HG02678 (cell line): ENCODE measurements at regions not wholly inside any gene's neighbourhood (a gene's known extent, or its start where the extent isn't known, plus 50 kb on each side); places are given as distances from the start of the nearest gene placed in this dataset.

Experiments
- ATAC-seq: cut with Tn5 transposase; IDR thresholded peaks from one replicate; pipeline ENCODE4 v1.9.1; 2021; ENCODE audit warnings: mild to moderate bottlenecking, moderate library complexity; ENCODE audit not compliant: unreplicated experiment

DNA sequence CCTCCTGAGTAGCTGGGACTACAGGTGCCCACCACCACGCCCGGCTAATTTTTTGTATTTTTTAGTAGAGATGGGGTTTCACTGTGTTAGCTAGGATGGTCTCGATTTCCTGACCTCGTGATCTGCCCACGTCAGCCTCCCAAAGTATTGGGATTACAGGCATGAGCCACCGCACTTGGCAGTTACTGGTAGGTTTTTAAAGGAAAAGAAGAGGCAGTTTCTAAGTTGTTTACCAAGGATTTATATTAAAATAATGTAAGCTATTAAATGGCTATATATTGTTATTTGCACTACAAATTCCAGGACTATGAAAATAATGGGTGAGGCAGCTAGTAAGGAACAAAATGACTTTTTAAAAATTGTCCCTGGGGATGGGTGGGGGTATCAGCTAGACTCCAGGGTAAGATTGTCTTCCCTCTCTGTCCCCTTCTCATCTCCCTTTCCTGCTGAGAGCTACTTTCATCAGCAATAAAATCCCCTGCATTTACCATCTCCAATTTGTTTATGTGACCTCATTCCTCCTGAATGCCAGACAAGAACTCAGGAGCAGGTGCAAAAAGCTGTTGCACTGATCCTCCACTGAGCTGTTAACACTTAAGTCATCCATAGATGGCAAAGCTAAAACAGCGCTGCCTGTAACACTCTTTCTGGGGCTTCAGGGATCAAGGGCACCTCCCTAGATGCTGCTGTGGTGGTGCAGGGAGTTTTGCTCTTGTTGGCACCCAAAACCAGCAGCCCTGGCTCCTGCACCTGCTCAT lies 165.2 kb downstream of the ZPLD1 start:
- ATAC-seq: no peak

DNA sequence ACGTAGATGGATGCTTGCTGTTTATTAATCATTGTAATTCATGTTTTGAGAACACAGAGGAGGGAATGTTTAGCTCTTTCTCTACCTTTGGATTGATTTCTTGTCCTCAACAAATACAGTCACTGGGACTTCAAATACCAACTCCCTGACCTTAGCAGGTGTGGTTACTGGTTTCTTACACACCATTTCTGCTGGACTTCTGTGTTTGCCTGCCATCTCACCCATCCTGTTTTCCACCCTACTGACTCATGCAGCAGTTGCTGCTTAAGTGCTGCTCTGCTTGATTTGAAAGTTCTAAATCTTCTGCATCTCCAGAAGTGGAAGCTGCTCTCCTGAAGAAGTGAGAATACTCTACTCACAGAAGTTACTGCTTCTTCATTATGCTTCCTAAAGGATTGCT lies 170.3 kb downstream of the ZPLD1 start:
- ATAC-seq: no peak

DNA sequence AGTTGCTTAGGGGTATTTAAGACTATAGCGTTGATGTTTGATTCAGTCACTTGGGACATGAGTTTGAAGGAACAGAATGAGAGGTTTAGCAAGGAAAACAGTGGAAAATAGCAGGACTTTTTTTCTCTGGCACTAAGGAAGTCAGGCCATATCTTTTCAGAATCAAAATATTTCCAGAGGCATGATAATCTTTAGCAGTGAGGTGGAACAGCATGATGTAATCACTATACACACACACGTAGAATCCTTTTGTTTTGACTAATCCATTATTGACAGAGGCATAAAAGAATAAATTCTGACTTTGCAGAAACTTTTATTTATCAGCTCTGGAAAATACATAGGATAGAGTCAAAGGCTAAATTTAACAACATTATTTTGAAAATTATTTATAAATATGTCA lies 174.1 kb downstream of the ZPLD1 start:
- ATAC-seq: no peak

DNA sequence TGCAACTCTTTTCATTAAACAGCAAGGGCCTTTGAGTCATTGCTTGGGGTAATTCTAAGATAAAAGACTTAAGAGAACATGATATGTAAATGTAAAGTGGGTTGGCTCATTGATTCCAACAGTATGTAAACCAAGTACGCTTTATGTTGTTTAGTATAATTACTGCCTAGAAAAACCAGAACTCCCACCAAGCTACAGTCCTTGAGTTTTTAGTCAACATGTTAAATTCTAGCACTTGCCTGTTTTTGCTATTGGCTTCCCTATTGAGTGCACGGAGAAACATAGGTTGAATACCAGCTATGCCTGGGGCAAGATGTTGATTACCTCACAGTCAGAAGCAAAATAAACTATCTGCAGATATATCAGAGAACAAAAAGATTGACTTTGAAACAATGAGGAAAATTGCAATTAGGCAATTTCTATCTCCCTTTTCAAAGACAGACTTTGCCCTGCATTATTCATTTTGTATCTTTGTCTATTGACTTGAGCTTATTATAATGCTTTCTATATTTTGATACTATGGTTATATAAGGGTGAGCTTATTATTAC lies 179.3 kb downstream of the ZPLD1 start:
- ATAC-seq: no peak

DNA sequence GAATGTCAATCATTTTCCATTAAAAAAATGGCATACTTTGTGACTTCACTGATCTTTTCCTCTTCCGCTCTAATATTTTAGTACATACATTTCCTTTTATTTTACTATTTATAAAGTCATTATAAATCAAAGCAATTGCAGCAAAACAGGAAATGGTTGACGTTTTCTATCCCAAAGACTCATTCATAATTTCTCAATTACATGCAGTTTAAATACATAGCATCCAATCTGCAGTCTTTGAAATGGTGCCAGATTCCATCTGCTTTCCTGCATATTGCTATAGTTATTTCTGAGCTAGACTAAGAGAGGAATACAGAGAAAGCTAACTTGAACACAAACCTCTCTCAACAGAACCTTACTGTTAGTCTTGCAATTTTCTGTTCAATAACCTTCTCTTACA lies 179.8 kb downstream of the ZPLD1 start:
- no peak for ATAC-seq

GRCh38 chr3:102617381-102617780 lies 182.6 kb downstream of the ZPLD1 start:
- no peak for ATAC-seq

- ATAC-seq: no peak
These were observed 184.5 kb downstream of the ZPLD1 start for GRCh38 chr3:102619361-102619760.

- ATAC-seq: no peak
These were observed 195.1 kb downstream of the ZPLD1 start for GRCh38 chr3:102629943-102630342.

DNA sequence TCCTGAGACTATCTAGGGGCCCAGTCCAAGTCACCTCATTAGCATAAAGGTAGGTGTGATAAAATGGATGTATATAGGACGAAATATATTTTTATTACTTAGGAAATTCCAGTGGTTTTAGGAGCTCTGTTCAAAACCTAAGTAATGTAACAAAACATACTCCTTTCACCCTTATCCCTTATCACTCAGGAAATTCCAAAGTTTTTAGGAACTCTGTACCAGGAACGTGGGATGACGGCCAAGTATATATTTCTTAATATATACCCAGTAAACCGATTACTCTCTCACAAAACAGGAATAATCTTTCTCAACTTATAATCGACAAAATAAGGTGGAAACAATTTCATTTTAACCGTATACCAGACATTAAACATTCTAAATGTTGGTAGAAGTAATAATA lies 195.7 kb downstream of the ZPLD1 start:
- no peak for ATAC-seq

DNA sequence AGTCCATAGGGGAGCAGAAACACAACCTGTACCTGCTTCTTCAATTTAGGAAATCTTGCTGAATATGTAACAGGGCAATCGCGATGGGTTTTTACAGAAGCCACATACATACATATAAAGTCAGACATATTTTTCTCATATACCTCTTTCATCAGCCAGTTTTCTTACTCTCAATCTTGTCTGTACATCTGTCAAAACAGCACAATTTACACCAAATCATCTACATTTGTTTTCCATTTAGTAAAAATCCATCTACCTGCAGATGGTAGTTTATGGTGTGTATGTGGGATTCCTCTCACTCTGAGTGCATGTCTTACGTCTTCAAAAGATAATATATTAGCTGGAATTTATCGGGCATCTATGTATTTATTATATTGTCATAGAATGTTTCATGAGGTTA lies 208.7 kb downstream of the ZPLD1 start:
- no peak for ATAC-seq

DNA sequence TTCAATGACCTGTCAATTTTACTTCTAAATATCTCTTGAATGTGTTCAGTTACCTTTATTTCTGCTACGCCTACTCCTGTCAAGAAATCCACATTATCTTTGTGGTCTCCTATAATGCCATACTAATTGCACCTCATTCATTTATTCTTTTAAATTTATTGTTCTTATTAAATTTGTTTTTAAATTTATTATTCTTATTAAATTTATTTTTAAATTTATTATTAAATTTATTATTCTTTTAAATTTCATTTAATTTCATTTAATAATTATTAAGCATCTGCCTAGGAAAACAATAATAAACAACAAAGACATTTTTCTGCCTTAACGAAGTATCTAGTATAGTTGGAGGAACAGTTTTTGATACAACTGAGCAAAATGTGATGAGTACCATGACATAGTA lies 211.7 kb downstream of the ZPLD1 start:
- no peak for ATAC-seq

DNA sequence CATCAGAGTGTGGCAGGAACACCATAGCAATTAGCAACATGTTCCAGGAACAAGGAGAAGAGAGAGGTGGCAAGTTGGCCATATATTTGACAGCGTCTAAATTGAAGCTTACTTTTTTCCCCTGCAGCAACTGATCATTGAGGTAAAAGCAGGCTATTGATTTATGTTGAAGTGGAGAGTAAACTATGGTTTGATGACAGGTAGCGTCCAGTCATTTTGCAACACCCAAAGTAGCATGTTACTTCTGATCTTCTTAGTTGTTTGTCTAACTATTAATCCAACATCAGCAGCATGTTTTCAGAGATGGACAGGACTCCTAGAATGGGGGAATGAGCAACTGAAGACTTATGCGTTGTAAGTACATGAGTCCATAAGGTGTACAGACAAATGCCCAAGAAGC lies 225.8 kb downstream of the ZPLD1 start:
- ATAC-seq: no peak

DNA sequence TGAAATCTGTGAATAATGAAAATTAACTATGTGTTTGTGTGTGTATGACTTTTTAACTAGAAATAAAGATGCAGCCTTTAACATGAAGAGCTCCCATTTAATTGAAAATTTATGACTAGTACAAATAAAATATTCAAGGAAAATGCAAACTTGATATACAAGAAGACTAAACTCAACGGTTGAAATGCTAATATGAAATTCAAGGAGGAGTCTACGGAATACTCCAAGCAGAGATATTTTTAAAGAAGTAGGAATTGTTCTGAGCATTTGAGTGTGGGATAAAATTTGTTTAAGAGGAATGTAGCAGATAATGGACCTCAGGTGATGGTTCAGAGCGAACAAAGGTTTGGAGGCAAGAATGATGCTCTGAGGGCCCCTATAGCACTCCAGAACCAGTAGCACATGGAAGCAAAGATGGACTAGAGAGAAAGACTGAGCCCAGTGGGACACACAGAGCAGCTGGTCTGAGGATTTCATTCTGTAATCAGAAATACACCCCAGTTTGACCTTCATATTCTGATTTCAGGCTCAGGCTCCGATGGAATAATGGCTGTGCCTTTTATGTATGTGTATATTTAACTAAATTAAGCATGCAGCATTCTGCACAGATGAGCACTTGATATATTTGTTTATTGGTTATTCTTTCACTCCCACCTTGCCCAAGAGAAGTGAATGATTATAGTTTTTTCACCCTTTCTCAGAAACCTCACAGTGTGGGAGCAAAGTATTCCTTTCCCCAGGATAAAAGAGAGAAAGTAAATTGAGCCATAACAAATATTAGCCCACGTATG lies 227.1 kb downstream of the ZPLD1 start:
- ATAC-seq: no peak

- no peak for ATAC-seq
These were observed 227.6 kb downstream of the ZPLD1 start for GRCh38 chr3:102662498-102662772.

- no peak for ATAC-seq
These were observed 229.3 kb downstream of the ZPLD1 start for GRCh38 chr3:102664126-102664525.

DNA sequence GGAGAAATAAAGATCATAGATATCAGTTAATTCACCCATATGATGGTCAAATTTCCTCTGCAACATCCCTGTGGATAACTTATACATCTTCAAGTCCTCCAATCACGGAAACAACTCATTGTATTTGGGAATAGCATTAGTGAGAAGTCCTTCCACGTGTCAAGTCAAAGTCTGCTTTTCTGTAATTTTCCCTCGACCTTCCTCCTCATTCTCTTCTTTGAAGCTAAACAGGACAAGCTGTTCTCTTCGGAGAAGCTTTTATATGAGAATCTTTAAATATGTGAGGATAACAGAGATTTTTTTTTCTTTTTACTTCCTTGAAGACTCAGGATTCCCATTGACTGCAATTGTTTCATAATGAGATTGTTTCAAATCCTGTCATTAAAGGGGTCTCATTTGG lies 230.4 kb downstream of the ZPLD1 start:
- no peak for ATAC-seq

GRCh38 chr3:102668247-102668646 lies 233.4 kb downstream of the ZPLD1 start:
- ATAC-seq: no peak

- ATAC-seq: no peak
These were observed 236.2 kb downstream of the ZPLD1 start for GRCh38 chr3:102670986-102671385.

DNA sequence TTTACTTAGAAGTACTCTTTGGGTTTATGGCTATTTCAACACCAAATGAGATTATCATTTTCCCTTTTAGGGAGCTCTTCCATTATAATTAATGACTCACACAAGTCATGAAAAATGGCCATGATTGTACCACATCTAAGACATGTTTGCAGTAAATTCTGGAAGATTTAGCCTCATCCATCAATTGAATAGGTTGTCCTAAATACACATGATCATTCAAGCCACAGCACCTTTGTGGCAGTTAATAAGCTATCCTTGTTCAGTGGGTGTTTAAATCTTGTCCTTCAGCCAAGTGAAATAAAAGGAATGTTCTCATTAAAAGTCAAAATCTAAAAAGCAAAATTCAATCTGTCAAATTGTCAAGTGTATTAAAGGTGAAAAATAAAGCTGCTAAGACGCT lies 237.5 kb downstream of the ZPLD1 start:
- ATAC-seq: no peak

- ATAC-seq: peak; percentile 86
These were observed 238.7 kb downstream of the ZPLD1 start for GRCh38 chr3:102673271-102674115.

DNA sequence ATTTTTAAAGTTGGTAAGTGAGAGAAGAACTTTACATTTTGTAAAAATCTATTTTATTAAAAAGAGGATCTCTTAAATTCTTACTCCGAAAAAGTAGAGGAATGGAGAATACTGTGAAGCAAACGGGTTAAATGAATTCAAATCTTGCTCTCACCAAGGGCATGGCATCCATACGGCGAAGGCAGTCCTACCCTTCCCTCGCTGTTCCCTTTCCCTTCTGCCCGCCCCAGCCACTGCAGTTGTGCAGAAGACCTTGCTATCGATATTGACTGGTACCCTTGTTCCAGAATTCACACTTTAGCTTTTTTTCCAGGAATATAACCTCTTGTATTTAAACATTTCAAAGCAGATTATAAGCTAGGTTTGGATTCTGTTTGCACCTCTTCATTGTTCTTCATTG lies 239.5 kb downstream of the ZPLD1 start:
- no peak for ATAC-seq

DNA sequence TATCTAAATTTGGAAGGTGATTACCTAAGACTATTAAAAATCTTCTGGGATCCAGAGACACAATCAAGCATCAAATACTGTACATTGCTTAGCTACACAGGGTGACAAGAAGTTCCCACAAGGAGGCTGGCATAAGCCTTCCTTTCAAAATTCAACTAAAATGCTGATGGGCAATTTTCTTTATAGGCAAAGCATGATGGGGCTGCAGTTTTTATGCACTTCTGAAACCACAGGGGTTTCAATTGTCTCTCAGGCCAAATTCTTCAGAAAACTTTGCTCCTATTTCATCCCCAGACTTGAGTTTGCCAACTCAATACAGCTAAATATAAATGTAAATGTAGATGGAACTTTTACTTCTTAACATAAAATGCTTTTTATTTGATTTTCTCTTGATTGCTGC lies 241.6 kb downstream of the ZPLD1 start:
- no peak for ATAC-seq
